ENCODE measurements at regions not wholly inside any gene's neighbourhood (a gene's known extent, or its start where the extent isn't known, plus 50 kb on each side); places are given as distances from the start of the nearest gene placed in this dataset.

DNA sequence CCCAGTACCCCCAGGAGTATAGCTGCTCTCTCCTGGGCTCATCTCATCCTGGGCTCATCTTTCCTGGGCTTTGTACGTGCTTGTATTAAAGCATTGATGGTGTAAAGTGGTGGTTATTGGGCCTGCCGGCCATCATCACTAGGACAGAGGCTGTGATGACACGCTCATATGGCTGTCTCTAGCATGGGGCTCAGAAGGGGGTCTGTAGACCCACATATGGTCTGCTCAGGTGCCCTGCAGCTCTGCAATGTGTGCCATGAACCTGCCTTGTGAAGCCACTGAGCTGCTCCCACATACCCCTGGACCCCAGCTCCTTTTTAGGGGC lies 143.4 kb downstream of the CDC5L start:
- Histone ChIP-seq H3K79me2 (ENCODE audit: insufficient read depth, low read length) (no peaks in the 10 kb centered on the region), H3K4me2 (ENCODE audit: insufficient read depth, low read length) (no peak overlapping the region), H2AFZ (ENCODE audit: low read depth, low read length) (no peak overlapping the region), H3K9me3 (ENCODE audit: insufficient read depth, low read length, severe bottlenecking) (no peaks in the 10 kb centered on the region), H3K9ac (ENCODE audit: low read depth, low read length) (no peak overlapping the region), H3K27me3 (ENCODE audit: insufficient read depth, low read length, poor library complexity) (peaks cover 5% of the 10 kb centered on the region), H3K4me1 (ENCODE audit: insufficient read depth, low read length) (peaks cover 16% of the 10 kb centered on the region), H3K27ac (ENCODE audit: low read length) (no peak overlapping the region), H3K4me3 (ENCODE audit: low read depth in 1 of 2, low read length in 2 of 2) (no peak overlapping the region), H3K36me3 (ENCODE audit: insufficient read depth, low read length) (no peaks in the 10 kb centered on the region), H4K20me1 (ENCODE audit: insufficient read depth, low read length) (no peaks in the 10 kb centered on the region)
- ATAC-seq (ENCODE audit: insufficient read depth, low read depth) (no peak), DNase-seq (no peak)
- TF ChIP-seq, protein P1, sequence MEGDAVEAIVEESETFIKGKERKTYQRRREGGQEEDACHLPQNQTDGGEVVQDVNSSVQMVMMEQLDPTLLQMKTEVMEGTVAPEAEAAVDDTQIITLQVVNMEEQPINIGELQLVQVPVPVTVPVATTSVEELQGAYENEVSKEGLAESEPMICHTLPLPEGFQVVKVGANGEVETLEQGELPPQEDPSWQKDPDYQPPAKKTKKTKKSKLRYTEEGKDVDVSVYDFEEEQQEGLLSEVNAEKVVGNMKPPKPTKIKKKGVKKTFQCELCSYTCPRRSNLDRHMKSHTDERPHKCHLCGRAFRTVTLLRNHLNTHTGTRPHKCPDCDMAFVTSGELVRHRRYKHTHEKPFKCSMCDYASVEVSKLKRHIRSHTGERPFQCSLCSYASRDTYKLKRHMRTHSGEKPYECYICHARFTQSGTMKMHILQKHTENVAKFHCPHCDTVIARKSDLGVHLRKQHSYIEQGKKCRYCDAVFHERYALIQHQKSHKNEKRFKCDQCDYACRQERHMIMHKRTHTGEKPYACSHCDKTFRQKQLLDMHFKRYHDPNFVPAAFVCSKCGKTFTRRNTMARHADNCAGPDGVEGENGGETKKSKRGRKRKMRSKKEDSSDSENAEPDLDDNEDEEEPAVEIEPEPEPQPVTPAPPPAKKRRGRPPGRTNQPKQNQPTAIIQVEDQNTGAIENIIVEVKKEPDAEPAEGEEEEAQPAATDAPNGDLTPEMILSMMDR (IDR thresholded peaks at IDR 0.05; ENCODE audit: borderline replicate concordance, extremely low read depth, low read length, poor library complexity, severe bottlenecking) = no peak

DNA sequence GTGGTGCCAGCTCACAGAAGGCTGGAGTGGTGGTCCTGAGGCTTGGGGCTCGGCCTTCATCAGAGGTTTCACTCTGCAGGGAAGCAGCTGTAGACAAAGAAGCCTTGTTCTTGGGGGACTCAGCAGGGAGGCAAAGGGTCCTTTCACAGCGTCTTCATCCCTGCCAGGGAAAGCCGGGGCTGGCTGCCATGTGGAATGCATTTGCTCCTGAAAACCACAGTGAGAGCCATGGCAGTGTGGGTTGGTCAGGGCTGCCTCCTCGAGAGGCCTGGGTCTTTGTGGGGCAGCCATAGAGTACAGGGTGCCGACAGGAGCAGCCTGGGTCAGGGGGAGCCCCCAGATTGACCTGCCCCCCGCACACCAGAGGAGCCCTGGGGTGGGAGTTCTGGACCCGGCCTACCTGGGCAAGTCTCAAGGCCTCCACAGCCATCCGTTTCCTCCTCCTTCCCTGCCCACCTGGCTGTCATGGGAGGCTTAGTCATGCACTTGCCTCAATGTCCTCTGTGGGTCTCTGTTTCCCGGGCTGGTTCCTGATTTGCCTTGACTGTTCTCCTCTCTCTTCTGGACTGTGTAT lies 144.0 kb downstream of the CDC5L start:
- Histone ChIP-seq H3K9me3 (ENCODE audit: insufficient read depth, low read length, severe bottlenecking) (no peaks in the 10 kb centered on the region), H3K9ac (ENCODE audit: low read depth, low read length) (no peak overlapping the region), H3K4me2 (ENCODE audit: insufficient read depth, low read length) (no peak overlapping the region), H4K20me1 (ENCODE audit: insufficient read depth, low read length) (no peaks in the 10 kb centered on the region), H3K27me3 (ENCODE audit: insufficient read depth, low read length, poor library complexity) (peaks cover 5% of the 10 kb centered on the region), H2AFZ (ENCODE audit: low read depth, low read length) (no peak overlapping the region), H3K27ac (ENCODE audit: low read length) (no peak overlapping the region), H3K79me2 (ENCODE audit: insufficient read depth, low read length) (no peaks in the 10 kb centered on the region), H3K4me1 (ENCODE audit: insufficient read depth, low read length) (peaks cover 16% of the 10 kb centered on the region), H3K36me3 (ENCODE audit: insufficient read depth, low read length) (no peaks in the 10 kb centered on the region), H3K4me3 (ENCODE audit: low read depth in 1 of 2, low read length in 2 of 2) (no peak overlapping the region)
- DNase-seq = no peak
- no peak for ATAC-seq (ENCODE audit: insufficient read depth, low read depth)
- TF ChIP-seq, protein P1 (IDR thresholded peaks at IDR 0.05; ENCODE audit: borderline replicate concordance, extremely low read depth, low read length, poor library complexity, severe bottlenecking) = no peak
- TF ChIP-seq EZH2 (IDR thresholded peaks at IDR 0.05; ENCODE audit: borderline replicate concordance, low read depth, low read length, severe bottlenecking) = no peak

DNA sequence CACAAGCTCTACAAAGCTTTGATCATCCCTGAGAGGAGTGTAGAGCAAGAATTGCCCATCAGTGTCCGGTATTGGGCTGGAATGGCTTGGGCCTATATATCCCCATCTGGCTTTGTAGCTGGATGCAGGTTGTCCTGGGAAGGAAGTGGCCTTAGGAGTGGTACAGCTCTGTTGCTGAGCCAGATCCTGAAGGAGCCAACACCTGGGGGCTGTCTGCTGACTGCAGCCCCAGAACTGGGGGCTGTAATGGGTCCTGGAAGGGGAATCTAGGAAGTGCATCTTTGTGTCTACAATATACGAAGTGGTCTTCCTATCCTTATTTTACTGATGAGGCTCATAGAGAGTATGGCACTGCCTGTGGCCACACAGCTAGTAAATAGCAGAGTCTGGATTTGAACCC lies 145.9 kb downstream of the CDC5L start:
- no peaks in the 10 kb centered on the region for H4K20me1 ChIP-seq (ENCODE audit: insufficient read depth, low read length)
- no peaks in the 10 kb centered on the region for H3K36me3 ChIP-seq (ENCODE audit: insufficient read depth, low read length)
- TF ChIP-seq, protein P1 (IDR thresholded peaks at IDR 0.05; ENCODE audit: borderline replicate concordance, extremely low read depth, low read length, poor library complexity, severe bottlenecking) = no peak
- TF ChIP-seq EZH2 (IDR thresholded peaks at IDR 0.05; ENCODE audit: borderline replicate concordance, low read depth, low read length, severe bottlenecking) = no peak
- no peaks in the 10 kb centered on the region for H3K9me3 ChIP-seq (ENCODE audit: insufficient read depth, low read length, severe bottlenecking)
- H3K9ac ChIP-seq (ENCODE audit: low read depth, low read length) = no peak overlapping the region
- no peaks in the 10 kb centered on the region for H3K4me1 ChIP-seq (ENCODE audit: insufficient read depth, low read length)
- H2AFZ ChIP-seq (ENCODE audit: low read depth, low read length) = no peak overlapping the region
- no peak overlapping the region for H3K4me2 ChIP-seq (ENCODE audit: insufficient read depth, low read length)
- peaks cover 5% of the 10 kb centered on the region for H3K27me3 ChIP-seq (ENCODE audit: insufficient read depth, low read length, poor library complexity)
- H3K4me3 ChIP-seq (ENCODE audit: low read depth in 1 of 2, low read length in 2 of 2) = no peak overlapping the region
- DNase-seq (no peak), ATAC-seq (ENCODE audit: insufficient read depth, low read depth) (no peak)
- no peak overlapping the region for H3K27ac ChIP-seq (ENCODE audit: low read length)
- H3K79me2 ChIP-seq (ENCODE audit: insufficient read depth, low read length) = no peaks in the 10 kb centered on the region

- H4K20me1 ChIP-seq (ENCODE audit: insufficient read depth, low read length) = no peaks in the 10 kb centered on the region
- DNase-seq = no peak
Observed at GRCh38 chr6:44534291-44534690, 146.8 kb downstream of the CDC5L start.

More at GRCh38 chr6:44534291-44534690, 146.8 kb downstream of the CDC5L start:
- H3K4me3 ChIP-seq (ENCODE audit: low read depth in 1 of 2, low read length in 2 of 2) = no peak overlapping the region
- no peaks in the 10 kb centered on the region for H3K9me3 ChIP-seq (ENCODE audit: insufficient read depth, low read length, severe bottlenecking)
- ATAC-seq (ENCODE audit: insufficient read depth, low read depth) = no peak
- no peaks in the 10 kb centered on the region for H3K79me2 ChIP-seq (ENCODE audit: insufficient read depth, low read length)
- H3K9ac ChIP-seq (ENCODE audit: low read depth, low read length) = no peak overlapping the region
- no peak overlapping the region for H3K27ac ChIP-seq (ENCODE audit: low read length)
- peaks cover 5% of the 10 kb centered on the region for H3K27me3 ChIP-seq (ENCODE audit: insufficient read depth, low read length, poor library complexity)
- TF ChIP-seq EZH2 (IDR thresholded peaks at IDR 0.05; ENCODE audit: borderline replicate concordance, low read depth, low read length, severe bottlenecking) = no peak
- TF ChIP-seq, protein P1 (IDR thresholded peaks at IDR 0.05; ENCODE audit: borderline replicate concordance, extremely low read depth, low read length, poor library complexity, severe bottlenecking) = no peak
- no peaks in the 10 kb centered on the region for H3K4me1 ChIP-seq (ENCODE audit: insufficient read depth, low read length)
- H3K36me3 ChIP-seq (ENCODE audit: insufficient read depth, low read length) = no peaks in the 10 kb centered on the region
- H3K4me2 ChIP-seq (ENCODE audit: insufficient read depth, low read length) = no peak overlapping the region
- H2AFZ ChIP-seq (ENCODE audit: low read depth, low read length) = no peak overlapping the region
